ENCODE measurements at regions not wholly inside any gene's neighbourhood (a gene's known extent, or its start where the extent isn't known, plus 50 kb on each side); places are given as distances from the start of the nearest gene placed in this dataset.
A peak's percentile ranks its signal among the peaks of the same experiment; 100 is the strongest.
"Not testable (repeated sequence)": the region's sequence is repeated elsewhere in the genome, so short reads cannot be mapped to it uniquely, and the experiment has no call there.

DNA sequence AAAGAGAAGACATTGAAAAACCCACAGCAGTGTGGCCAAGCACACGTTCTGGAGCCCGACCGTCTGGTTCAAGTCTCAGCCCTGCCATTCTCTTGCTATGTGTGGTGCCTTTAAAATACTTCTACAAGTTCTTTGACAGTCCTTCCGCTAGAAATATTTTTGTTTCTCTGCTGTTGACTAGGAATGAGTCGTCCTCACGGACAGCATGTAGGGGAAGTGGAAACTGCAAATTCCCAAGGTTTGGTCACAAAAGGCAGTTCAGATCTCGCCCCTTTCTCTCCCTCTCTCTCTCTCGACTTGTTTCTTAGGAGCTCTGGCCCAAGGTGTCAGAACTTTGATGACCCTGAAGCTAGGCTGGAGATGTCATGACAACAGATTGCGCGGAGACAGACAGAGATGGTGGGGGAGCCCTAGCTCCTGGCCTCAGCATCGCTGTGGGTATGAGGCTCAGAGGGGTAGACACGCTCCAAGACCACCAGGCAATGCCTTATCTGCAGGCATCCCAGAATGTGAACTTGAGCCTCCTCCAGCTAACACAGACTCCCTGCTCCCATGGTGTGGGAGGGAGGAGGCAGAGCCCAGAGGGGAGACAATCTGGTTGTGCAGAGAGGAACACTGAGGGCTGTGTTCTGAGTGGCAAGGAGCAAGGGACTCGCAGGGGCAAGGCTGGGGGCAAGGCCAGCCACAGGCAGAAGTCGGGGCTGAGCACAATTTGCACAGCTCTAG, 368.9 kb upstream of the SULF2 start:
- no peak for DNase-seq (ENCODE audit: low read depth)

DNA sequence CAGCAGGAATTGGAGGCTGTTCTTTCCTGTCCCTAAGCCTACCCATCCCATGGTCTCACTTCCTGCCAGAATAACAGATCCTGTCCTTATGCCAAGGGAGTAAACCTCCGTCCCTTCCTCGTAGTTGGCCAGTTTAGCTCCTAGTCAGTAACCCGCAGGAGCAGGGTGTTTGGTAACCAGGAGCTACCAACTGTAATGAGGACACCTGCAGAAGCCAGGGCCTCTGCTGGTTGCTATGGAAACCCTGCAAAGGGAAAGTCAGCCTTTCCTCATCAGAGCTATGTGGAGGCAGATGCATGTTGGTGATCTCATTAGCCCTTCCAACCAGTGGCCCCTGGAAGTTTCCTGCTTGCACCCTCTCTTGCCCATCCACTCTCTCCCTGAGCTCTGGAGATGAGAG, 368.2 kb upstream of the SULF2 start:
- no peak for DNase-seq (ENCODE audit: low read depth)

DNA sequence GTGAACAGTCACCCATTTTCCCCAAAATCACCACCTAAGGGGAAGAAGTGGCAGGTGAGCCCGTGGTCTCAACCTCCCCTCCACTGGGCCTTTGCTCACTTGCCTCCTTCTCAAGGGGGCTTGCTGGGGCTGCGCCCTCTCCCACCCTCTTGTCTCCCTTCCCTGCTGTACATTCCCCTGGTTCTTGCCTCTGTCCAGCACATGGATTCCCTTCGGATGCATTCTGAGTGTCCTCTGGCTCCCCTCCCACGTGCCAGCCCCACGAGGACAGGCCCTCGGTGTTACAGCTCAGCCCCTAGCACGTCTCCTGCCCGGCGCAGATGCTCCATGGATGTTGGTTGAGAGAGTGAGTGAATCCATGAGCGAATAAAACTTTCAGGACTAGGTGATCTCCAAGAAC, 367.8 kb upstream of the SULF2 start:
- no peak for DNase-seq (ENCODE audit: low read depth)

DNA sequence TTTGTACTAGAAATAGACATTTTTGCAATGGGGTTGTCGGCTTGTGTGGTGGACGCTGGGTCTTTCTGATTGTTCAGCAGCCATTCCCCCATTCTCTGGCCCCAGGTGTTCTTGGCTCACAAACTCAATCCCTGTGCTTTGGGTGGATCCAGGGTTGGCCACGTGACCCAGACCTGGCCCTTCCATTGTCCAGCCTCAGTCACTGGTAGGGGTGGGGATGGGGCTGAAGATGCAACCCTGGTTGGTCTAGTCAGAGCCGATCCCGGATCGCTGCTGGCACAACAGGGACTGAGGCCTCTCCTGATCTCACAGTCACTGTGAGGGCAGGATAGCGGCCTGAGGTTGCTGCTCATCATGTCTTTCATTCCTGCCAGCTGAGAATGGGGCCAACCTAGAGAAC, 365.3 kb upstream of the SULF2 start:
- no peak for DNase-seq (ENCODE audit: low read depth)

DNA sequence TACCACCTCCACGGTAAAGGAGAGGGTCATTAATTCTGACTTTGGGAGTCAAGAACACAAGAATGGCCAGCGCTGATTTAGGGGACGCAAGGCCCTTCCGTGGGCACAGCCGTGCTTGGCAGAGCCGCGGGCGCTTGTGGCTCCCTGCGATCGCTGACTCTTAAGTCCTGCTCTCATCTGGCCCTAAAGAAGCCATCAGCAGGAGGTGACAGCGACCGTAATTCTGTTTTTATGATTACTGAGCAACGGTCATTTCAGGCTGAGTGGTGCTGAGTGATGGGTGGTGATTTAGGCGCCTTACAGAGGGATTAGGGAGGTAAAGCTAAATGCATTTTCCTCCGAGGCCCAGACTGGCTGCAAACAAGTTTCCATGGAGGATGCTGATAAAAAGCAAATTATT, 364.6 kb upstream of the SULF2 start:
- no peak for DNase-seq (ENCODE audit: low read depth)

DNA sequence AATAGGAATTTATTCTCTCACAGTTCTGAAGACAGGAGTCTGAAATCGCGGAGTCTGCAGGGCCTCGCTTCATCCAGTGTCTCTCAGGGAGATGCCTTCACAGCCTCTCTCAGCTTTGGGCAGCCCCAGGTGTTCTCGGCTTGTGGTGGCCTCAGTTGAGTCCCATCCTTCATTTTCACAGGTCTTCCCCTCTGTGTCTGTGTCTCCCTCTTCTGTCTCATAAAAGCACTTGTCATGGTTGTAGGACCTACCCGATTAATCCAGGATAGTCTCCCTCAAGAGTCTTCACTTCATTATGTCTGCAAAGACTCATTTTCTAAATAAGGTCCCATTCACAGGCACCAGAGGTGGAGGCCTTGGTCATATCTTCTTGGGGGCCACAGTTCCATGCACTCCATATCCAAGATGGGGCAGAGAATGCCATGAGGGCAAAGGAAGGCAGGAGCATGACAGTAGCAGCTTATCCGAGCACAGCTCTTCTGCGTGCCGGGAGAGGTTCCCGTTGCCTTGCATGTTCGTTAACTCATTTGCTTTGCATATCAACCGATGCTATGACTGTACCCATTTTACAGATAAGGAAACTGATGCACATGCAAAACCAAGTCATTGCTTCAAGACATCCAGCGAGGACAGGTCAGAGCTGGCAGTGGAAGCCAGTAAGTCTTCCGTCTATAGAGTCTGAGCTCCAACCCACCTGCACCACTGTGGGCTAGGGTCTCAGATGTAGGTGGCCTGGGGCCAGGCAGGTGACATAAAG, 363.8 kb upstream of the SULF2 start:
- no peak for DNase-seq (ENCODE audit: low read depth)

DNA sequence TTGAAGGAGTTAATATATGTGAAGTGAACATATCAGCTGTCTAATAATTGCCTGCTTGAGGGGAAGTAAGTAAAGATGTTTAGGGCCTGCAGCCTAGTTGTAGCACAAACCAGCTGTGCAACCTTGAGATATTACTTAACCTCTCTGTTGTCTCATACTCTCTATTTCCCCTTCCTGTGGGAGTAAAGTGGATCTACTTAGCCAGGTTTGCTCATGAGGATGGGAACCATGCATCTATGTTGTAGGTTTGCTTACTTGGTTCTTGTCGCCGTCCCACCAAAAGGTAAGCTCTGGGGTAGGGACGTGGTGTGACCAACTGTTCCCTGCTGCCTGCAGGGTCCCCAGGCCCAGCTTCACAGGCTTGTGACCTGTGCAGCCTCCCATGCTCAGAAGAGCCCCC, 362.7 kb upstream of the SULF2 start:
- no peak for DNase-seq (ENCODE audit: low read depth)

DNA sequence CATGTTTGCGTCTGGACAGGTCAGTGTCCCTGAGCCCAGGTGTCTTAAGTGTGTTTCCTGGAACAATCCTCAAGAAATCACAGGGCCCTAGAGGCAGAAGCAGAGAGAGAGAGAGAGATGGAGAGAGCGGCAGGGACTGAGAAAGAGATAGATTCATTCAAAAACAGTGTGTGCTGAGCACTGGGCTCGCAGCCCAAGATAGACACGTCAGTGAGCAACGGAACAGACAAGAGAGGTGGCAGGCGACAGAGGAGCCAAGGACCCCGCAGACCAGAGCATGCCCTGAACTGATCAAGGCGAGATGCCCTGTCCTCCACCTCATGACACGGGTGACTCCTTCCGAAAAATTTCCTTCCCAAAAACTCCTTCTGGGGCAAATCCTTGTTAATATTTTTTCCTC, 362.0 kb upstream of the SULF2 start:
- no peak for DNase-seq (ENCODE audit: low read depth)

DNA sequence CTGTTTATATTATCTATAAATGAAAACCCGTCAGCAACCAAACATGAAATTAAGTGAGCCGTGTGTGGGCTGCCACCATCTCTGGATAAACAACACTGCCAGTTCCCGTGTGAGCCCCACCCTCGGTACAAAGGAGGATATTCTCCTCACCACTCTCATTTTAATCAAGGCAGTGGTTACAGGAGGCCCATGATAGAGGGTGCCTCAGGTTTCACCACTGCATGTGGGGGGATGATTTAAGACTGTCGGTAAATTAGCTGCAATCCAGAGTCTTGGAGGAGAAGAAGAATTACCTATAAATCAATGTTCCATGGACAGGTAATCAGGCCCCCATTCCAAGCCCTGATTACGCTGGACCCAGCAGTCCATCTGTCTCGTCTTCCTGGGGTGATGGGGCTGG, 361.6 kb upstream of the SULF2 start:
- DNase-seq (ENCODE audit: low read depth), result no peak

DNA sequence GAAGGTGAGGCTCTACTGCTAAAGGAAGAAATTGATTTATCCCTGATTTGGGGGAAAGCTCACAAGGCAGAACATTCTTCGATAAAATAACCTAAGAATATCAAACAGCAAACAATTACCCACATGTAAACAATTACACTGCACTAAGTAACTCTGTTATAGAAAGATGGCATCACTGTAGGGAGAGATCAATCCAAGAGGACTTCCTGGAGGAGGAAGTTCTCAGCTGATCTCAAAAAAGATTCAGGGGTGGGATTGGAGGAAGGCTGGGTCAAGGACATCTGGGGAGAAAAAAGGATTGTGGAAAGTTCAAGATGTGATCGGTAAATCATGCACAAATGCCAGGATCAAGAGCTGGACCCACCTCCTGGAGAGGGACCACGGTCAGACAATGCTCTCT, 361.0 kb upstream of the SULF2 start:
- no peak for DNase-seq (ENCODE audit: low read depth)

DNA sequence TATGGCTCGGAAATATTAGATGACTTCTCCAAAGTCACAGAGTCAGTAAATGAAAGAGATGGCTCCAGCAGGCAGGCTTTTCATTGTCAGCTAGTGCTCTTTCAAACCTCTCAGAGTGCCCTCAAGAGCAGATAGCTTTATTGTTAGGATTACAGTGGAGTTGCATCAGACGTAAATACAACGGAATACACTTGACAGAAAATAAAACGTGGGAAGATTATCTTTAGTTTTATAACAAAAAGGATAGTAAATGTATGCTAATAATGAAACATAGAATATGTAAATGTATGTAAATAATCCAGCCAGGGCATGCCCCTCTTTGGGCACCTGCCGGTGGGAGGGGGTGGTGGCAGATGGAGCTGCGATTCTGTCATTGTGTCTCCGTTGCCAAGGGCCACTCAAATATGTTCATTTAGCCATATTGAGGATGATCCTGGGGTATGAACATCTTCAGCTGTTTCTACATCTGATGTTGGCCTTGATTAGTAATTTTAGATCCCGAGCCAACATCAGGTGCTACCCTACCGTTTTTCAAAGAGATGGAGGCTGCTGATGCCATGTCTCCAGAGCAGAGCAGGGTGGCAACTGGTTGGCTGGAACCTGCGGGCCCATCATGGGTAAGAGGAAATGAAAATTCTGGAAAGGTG, 358.3 kb upstream of the SULF2 start:
- no peak for DNase-seq (ENCODE audit: low read depth)

DNA sequence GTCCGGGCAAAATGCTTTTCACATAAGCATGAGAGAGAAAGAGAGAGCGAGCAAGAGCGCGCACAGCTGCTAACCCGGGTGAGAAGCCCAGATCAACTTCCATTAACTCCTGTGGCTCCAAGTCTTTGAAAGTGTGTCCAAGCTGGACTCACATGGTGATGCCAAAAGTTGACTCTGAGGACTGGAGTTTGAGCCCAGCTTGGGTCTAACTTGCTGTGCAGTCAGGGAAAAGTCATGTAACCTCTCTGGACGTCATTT, 357.2 kb upstream of the SULF2 start:
- no peak for DNase-seq (ENCODE audit: low read depth)

DNA sequence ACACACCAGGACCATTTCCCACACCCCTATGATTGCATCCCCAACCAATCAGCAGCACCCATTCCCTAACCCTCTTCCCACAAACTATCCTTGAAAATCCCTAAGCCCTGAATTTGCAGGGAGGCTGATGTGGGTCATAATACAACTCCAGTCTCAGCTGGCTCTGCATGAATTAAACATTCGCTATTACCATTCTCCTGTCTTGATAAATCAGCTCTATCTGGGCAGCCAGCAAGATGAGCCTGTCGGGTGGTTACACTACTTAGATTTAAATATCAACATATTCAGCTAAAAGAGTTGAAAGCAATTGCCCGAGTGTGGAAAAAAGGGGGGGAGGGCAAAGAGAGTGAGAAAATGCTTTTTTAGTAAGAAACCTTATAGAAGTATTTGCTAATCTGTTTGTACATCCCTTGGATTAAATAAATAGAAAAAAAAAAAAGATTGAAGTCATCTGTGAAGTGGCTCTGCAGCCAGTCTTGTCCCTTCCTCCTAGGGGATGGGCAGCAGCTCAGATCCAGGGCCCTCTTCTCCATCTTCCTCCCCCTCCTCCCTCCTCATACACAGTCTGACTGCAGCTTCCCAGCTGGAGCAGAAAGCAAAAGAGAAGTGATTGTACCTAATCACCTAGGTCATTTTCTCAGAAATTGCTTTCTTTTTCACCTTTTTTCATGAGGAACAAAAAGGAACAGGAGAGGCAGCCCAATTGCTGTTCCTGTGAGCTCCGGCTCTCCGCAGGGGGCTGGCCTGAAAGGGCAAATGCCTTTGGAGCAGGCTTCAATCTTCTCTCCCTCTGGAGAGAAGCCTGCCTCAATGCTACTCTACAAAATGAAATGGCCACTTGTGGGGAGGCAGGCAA, 356.6 kb upstream of the SULF2 start:
- DNase-seq (ENCODE audit: low read depth), result no peak

DNA sequence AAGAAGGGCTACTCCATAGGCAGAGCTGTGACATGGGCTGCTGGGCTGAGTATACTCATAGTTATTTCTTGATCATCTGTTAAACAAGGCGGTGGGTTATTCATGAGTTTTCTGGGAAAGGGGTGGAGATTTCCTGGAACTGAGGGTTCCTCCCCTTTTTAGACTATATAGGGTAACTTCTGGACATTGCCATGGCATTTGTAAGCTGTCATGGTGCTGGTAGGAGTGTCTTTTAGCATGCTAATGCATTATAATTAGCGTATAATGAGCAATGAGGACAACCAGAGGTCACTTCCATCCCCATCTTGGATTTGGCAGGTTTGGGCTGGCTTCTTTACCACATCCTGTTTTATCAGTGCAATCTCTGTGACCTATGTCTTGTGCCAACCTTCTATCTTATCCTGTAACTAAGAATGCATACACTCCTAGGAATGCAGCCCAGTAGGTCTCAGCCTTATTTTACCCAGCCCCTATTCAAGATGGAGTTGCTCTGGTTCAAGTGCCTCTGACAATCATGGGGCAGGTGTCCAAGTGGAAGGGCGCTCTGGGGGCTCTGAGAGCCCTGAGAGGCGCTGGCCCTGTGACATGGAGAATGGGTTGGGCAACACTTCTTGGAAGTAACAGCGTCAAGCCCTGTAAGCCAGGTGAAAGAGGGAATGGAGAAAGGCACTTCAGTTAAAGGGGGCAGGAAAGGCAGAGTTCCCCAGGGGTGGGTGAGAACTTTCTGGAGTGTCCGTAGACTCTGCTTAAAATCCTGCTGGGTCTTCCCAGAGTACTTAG, 354.2 kb upstream of the SULF2 start:
- peak; percentile 18 for DNase-seq (ENCODE audit: low read depth)

DNA sequence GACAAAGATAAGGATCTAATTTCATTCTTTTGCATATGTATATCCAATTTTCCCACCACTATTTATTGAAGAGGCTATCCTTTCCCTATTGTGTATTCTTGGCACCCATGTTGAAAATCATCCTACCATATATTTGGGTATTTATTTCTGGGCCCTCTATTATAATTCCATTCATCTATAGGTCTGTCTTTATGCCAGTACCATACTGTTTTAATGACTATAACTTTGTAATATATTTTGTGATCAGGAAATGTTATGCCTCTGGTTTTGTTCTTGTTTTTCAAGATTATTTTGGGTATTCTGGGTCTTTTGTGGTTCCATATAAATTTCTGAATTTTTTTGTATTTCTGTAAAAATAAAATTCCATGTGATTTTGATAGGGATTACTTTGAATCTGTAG, 347.6 kb upstream of the SULF2 start:
- DNase-seq (ENCODE audit: low read depth), result no peak

DNA sequence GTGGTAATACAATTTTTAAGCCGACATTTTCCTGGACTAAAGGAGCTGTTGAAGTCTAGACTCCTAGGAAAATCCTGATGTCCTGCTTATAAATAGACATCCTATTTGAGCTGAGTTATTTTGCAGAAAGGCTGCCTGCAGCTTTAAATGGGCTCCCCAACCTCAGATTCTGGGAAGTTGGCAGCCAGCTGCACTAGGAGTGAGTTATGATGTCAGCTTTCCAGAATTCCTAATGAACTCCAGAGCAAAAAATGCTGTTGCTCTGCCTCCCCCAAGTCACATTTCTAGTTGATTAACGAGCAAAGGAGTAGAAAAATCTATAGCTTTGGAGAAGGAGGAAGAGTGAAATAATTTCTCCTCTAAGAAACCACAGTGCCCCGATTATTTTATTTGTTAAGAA, 346.3 kb upstream of the SULF2 start:
- DNase-seq (ENCODE audit: low read depth), result no peak

DNA sequence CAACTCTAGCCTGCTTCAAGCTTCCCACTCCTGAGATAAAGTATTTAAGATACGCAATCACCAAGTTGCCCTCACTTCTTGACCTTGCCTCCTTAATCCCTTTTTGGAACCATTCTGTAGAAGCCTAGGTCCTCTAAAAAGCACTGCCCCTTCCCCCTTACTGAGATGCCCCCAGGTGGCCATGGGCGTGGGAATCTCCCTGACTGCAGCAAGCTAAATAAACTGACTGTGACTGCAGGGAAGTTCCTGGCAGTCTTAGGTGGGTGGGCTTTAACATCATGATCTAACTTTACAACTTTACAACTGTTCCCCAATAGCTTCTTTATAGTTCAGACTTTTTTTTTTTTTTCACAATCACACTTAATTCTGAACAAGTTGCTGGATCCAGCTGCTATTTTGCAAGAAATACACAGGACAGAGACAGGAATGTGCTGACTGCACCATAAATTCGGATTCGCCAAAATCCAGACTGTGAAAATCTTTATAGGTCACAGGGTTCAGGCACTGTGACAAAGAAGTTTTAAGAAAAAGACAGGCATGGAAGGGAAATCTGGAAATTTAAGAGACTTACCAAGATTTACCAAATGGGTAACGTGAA, 344.2 kb upstream of the SULF2 start:
- no peak for DNase-seq (ENCODE audit: low read depth)

DNA sequence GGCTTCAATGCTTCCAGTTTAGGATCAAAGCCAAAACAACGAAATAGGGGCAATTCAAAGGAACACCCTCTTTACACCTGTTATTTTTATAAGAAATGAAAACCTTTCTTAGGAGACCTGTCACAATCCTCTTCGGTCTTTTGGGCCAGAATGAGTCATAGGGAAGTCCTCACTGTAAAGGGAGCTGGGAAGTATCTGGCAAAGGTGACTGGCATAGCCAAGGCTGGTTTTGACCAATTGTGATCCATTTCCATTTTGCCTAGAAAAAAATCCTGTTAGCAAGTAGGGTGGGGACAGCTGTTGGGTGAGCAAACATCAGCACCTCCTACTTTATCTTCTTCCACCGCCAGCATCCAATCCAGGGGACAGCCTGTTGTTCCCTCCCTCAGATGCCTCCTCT, 343.2 kb upstream of the SULF2 start:
- no peak for DNase-seq (ENCODE audit: low read depth)

DNA sequence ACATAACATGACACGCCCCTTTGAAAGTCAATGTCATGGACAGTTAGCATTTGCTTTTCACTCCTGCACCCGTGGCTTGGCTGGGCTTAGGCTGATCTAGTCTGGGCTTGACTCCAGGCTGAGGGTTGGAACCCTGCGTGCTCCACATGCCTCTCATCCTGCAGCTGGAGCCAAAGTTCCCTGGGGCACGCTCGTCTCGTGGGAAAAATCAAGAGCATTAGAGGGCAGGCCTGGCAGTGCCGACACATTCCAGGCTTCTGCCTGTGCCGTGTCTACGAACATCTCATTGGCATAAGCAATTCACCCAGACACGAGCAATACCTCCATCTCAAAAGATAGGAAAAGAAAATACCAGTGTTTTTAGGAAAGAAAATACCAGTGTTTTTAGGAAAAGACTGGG, 342.7 kb upstream of the SULF2 start:
- DNase-seq (ENCODE audit: low read depth), result peak; percentile 58

DNA sequence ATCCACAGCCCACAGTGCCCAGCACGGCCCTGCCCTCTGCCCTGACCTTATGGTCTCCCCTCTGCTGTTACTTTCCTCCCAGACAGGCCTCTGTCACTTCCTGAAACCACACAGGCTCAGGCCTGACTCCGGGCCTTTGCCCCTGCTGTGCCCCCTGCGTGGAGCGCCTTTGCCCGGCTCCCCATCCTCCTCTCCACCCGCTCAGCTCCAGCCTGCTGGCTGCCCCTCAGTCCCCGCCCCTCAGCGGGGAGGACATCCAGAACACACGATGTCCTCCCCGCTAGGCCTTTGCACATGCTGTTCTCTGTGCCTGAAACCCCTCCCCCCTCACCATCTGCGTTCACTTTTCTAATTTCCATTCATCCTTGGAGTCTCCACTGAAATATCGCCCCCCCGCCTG, 341.9 kb upstream of the SULF2 start:
- not testable (repeated sequence) for DNase-seq (ENCODE audit: low read depth)

DNA sequence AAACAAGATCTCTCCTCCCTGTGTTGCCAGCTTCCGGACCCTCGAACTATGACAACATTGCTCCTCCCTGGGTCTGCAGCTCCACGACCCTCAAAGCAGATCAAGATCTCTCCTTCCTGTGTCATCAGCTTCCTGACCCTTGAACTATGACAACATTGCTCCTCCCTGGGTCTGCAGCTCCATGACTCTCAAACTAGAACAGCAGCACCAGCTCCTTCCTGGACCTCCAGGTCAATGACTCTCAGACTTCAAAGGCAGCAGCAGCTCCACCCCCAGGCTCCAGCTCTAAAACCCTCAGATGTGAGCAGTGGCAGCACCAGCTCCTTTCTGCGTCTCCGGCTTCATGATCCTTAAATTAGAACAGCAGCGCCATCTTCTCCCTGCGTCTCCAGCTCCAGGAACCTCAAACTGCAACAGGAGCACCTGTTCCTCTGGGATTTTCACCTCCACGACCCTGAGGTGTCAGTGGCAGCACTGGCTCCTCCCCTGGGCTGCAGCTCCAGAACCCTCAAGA, 341.0 kb upstream of the SULF2 start:
- DNase-seq (ENCODE audit: low read depth), result no peak
